GM19468 (cell line): ENCODE measurements at regions not wholly inside any gene's neighbourhood (a gene's known extent, or its start where the extent isn't known, plus 50 kb on each side); places are given as distances from the start of the nearest gene placed in this dataset.

ENCODE experiments used
- ATAC-seq: cut with Tn5 transposase; IDR thresholded peaks from one replicate; pipeline ENCODE4 v1.9.1; 2021; ENCODE audit warnings: mild to moderate bottlenecking, moderate library complexity, moderate number of reproducible peaks; ENCODE audit not compliant: unreplicated experiment; ENCODE audit errors: extremely low read depth

DNA sequence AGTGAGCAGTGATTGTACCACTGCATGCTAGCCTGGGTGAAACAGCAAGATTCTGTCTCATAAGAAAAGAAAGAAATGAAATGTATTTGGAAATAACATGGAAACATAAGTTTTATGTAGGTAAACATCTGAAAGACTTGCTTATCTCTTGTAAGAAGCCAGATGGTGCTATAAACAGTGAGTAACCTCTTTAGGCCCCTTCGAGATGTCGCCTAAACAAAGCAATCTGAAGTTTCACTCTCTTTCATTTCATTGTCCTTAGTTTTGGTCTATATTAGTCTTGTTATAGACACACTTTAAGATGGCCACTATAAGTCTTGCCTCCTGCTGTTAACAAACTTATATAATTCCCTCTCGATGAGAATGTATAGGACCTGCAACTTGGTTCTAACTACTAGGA lies 472.6 kb upstream of the ATP2B1 start:
- ATAC-seq, result no peak

DNA sequence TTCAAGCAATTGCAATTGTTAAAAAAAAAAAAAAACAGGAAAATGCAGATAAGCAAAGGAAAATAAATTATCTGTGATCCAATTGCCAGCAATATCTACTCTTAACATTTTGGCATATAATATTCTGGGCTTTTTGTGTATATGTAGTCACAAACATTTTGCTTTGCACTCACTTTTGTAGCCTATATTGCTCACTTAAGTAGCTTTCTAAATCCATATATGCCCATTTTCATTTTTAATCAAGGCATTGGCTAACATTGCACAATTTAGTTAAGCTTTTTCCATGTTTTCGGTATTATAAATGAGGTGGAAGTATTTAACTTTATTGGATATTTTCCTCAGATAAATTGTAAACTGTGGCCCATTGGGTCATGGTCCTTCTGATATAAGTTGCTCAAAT lies 466.3 kb upstream of the ATP2B1 start:
- ATAC-seq, result no peak

DNA sequence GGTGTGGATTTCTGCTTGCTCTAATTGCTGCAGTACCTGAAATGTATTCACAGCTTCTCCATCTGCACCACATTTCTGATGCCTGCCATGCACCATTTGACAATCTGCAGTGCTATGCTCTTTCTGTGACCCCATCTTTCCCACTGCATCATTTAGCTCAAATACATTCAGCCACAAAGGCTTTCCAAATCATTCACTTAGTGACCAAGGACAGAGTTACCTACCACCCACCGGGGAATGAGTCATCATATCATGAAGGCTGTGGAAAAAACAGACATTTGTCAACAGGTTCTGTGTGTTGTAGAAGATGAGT lies 465.5 kb upstream of the ATP2B1 start:
- no peak for ATAC-seq

DNA sequence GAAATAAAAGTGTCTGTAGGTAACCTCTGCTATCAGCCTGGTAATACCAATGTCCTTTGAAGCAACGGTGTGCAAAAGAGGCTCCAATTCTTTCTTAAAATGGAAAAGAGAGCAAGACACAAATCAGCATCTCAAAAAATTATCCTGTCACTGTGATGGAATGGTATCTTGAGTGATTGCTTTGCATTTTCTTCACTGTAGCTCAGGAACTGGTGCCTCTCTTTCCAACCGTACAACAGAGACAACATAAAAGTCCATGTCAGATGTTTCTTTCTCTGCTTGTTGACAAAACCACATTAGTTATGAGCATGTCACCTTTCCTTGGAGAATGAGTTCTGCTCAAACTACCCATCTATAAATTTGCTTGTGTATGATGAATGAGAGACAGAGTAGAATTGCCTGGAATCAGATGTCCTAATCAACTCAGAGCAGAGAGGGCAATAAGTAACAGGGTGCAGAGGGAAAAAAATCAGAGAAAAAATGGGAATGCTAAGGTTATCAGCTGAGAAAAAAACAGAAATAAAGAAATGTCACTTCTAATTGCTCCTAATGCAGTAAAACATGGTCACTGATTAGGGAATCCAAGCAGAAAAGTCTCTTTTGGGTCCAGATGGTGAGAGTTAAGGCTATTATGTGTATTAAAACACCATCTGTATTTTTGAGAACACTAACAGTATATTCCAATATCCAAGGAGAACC lies 465.0 kb upstream of the ATP2B1 start:
- no peak for ATAC-seq

DNA sequence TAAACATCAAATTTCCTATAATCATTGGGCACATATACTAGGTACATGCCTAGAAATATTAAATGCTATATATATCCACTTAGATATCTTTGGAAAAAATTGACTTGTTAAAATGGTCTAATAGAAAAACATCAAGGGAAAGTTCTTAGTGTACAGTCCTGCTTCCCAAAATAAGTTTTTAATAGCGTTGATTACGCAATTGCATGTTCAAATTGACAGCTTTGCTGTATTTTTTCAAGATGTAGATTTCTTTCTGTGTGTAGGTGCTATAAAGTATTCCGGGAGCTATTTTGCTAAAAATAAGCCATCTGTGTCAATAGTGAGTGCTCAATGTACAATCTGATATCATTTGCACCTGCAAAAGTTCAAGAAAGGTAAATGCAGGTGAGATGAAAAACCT lies 463.9 kb upstream of the ATP2B1 start:
- ATAC-seq, result no peak

DNA sequence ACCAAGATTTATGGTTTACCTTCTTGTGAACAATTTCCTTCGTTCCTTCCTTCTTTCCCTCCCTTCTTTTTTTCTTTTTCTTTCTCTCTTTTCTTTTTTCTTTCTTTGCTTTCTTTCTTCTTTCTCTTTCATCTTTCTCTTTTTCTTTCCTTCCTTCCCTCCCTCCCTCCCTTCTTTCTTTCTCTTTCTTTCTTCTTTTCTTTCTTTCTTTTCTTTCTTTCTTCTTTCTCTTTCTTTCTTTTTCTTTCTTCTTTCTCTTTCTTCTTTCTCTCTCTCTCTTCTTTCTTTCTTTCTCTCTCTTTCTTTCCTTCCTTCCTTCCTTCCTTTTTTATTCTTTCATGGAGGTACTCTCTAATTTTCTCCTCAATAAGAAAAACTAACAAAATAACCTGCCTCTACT lies 462.1 kb upstream of the ATP2B1 start:
- ATAC-seq, result no peak

DNA sequence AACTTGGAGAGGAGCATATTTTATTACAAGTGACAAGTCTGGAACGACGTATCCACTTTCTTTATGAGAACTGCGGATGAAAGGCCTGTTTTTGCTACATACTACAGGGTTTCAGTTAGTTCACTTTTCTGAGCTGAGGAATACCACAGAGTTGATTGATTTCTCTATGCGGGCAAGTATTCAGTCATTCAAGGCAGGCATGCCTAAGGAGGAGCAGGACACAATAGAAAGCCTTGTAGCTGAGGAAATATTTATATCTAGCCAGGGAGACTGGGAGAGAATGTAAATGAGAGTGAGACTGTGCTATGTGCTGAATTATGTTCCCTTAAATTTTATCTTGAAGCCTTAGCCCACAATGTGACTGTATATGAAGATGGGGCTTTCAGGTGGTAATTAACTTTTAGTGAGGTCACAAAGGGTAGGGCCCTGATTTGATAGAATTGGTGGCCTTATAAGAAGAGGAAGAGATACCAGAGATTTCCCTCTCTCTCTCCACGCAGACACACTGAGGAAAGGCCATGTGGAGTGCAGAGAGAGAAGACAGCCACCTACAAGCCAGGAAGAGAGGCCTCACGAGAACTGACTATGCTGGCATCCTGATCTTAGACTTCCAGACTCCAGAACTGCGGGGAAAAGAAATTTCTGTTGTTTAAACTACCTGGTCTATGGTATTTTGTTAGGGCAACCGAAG lies 459.0 kb upstream of the ATP2B1 start:
- no peak for ATAC-seq

DNA sequence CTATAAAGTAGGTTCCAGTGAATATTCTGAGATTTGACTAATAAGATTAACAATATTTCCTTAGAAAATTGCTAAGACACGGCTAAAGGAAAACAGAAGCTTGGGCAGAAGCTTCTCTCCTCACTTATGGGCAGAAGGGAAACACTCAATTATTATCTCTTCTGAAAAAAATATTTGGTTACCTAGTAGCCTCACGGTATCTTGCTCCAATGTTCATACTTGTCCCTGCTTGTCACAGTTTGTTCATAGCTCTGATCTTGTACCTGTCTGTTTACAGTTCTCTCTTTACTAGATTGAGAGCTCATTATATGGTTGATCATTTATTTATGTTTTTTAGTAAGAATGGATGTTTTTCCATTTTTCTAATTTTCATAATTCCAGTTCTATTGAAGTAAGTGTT lies 458.0 kb upstream of the ATP2B1 start:
- no peak for ATAC-seq

DNA sequence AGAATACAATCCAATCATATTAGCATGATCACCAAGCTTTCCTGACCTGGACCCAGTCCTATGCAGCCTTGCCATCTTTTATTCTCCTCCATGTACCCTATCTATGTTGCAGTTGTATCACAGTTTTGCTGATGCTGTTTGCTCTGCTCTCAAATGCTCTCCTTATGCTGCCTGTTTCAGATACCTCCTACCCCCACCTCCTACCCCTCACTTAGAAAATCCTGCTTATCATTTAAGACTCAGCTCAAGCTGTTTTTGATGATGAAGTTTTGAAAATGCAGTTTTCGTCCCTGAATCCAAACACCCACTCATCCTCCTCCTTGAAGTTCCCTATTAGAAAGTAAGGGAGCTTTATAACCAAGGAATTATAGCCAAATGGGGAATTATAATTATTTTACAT lies 457.4 kb upstream of the ATP2B1 start:
- ATAC-seq, result no peak

DNA sequence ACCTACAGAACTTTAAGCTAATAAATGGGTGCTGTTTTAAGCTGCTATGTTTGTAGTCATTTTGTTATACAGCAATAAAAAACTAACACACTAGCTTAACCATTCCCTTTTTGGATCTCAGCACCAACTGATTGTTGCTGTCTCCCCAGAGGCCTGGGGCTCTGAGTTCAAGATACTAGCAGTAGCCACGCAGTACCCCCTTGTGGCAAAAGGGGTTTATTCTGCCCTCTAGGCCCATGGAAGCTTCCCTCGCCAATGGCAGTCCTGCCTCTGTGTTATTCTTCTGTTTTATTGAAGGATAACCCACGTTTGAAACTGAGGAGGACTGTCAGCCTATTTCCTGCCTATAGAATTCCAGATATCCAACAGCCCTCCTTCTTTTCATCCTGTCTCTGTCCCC lies 455.3 kb upstream of the ATP2B1 start:
- ATAC-seq, result no peak

DNA sequence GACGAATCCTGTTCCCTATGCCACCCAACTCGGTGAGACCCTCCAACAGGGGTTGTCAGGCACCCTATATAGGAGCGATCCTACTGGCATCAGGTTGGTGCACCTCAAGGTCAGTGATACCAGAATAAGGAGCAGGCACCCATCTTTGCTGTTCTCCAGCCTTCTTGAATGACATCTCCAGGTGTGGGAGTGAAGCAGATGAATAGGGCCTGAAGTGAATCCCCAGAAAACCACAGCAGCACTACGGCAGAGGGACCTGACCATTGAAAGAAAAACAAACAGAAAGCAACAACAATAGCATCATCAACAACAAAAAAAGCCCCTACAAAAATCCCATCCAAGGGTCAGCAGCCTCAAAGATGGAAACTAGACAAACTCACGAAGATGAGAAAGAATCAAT lies 445.2 kb upstream of the ATP2B1 start:
- ATAC-seq, result no peak

DNA sequence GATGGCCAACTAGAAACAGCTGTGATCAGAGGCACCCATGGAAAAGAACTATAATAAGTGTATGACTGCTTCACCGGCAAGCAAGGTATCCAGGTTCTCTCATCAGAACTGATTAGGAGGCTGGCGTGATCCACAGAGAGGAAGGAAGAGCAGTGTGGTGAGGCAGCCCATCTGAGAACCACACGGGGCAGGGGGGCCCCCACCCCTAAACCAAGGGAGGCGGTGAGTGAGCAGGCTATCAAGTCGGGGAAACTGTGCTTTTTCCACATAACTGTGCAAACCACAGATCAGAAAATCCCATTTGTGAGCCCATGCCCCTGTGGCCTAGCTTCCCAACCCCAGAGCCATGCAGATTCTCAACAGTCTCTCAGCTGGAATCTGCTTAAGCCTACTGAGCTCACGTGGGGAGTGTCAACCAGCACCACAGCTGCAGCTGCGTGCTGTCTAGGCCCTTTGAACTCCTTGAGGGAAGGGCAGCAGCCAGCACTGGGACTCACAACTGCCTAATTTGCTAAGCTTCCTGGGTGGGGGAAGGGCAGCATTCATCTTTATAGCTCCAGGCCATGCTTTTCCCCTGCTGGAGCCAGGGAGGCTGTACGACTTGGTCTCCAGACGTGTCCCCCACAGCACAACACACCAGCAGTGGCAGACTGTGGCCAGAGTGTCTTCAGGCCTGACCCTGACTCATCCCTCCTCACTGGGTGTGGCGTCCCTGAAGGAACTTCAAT lies 444.4 kb upstream of the ATP2B1 start:
- ATAC-seq, result no peak

DNA sequence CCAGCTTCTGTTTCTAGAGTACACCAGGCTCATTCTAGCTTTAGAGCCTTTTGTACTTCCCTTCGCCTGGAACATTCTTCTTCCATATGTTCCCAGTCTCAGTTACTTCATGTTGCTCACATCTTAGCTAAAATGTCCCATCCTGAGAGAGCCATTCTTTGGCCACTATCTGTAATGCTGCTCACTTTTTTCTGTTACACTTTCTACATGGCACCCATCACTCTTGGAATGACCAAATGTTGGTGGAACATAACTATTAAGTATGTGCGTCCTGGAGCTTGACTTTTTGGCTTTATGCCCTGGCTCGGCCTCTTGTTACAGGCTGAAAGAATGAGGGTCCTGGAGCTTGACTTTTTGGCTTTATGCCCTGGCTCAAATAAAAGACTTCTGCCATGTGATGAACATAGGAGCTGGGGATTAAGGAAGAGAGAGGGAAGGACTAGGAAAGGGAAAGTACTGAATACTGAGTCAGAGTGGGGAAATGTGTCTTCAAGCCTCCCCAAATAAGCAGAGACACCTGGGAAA lies 442.9 kb upstream of the ATP2B1 start:
- no peak for ATAC-seq

DNA sequence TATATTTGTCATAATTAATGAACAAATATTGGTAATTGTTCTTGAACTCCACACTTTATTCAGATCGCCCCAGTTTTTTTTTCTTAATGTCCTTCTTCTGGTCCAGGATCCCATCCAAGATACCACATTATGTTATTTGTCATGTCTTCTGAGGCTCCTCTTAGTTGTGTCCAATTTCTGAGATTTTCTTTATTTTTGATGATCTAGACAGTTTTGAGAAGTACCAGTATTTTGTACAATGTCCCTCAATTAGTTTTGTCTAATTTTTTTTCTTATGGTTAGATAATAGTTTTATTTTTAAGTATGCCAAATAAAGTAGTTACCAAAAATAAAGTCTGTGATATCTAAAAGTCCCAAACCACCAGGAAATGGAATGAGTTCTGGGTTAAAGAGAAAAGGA lies 440.8 kb upstream of the ATP2B1 start:
- ATAC-seq, result no peak

DNA sequence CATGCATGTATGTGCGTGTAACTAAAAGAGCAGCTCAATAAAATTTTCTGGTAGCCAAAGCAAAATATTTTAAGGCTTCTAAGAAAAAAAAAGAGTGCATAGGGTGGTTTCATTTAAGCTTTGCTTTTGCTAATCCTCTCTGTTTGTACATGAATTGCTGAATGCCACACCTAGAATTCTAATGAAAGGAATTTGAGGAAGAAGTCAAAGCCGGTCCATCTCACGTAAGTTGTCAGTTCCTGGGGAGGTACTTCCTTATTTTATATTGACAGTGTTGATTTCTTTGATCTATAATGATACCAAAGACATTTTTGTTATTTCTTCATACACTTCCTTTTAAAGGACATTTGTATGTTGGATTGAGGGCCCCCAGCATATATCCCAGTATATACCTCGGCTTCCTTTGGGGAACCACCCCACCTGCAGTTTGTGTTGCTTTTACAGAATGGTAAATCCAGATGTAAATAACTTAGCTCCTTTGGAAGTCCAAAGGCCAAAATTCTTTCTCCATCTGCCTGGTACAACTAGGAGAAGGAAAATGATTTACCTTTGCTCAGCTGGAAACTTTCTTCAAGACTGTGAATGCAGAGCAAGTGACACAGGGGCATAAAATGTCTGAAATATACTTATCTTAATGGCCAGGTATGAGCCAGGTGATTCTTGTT lies 420.9 kb upstream of the ATP2B1 start:
- ATAC-seq, result no peak

DNA sequence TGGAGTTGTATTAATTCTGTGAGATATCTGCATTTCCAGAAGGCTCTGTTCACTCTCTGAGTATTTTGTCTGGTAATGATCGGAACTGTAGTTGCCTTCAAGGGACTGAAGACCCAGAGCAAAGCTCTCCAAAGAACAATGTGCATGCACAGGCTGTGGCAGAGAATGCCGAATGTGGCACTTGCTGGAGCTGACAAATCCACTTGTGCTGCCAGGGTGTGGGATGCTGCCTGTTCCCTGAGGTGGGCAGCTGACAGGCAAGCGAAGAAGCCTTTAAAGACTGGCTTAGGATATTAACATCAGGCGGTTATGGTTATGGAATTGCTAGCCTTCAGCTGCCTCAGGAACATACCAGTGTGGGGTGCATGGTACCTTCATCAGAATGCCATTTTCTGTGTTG lies 419.9 kb upstream of the ATP2B1 start:
- ATAC-seq, result no peak

DNA sequence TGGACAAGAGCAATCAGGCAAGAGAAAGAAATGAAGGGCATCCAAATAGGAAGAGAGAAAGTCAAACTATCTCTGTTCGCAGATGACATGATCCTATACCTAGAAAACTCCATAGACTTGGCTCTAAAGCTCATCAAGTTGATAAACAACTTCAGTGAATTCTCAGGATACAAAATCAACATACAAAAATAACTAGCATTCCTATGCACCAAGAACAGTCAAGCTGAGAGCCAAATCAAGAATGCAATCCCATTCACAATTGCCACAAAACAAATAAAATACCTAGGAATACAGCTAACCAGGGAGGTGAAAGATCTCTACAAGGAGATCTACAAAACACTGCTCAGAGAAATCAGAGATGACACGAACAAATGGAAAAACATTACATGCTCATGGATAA lies 417.5 kb upstream of the ATP2B1 start:
- no peak for ATAC-seq

DNA sequence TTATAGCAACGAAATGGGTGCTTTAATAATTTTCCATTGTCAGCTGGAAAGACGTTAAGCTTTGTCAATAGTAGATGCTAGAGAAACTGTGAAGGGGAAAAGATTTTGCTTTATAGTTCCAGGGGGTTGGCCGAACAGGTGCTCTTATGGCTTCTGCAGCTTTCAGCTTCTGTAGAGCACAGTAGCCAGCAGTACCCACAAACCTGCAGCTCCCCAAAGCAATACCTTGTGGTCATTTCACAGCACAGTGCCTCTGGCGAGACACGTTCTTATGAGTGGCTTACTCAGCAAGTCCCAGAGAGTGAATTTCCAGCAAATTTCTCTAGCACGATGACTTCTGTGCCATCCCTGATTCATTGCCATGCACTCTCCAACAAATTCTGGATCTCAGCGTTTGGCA lies 416.3 kb upstream of the ATP2B1 start:
- ATAC-seq, result no peak

DNA sequence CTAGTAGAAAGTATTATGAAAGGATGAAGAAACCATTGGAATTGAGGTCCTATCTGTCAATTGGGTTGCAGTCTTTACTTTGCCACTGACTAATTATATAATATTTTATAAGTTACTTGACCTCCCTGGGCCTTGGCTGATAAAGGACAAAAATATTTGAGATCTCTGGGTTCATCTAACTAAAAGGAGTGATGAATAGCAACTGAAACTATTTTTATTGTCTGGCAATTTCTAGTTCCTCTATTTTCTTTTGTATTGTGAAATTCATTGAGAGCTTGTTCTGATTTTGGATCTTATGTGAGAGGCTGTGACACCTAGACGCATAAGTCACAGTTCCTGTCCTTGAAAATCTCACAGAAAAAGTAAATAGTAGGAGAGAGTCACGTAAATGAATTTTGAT lies 415.7 kb upstream of the ATP2B1 start:
- ATAC-seq, result no peak

DNA sequence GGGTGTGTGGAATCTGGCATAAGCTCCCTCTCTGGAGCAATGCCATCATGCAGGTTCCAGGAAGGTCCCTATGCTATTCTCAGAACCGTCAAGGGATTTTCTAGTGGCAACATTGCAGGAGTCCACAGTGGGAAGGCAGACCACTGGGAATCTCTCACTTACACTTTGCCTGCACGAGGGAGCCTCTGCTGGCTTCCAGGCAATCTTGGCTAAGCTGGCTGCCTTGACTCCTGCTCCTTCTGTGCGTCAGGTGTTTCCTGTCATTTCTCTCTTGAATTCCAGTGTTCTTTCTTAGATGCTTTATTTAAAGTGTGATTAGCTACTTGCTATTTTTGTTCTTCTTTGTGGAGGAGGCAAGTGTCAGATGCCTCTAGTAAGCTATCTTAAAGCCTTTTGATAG lies 414.0 kb upstream of the ATP2B1 start:
- ATAC-seq, result no peak

DNA sequence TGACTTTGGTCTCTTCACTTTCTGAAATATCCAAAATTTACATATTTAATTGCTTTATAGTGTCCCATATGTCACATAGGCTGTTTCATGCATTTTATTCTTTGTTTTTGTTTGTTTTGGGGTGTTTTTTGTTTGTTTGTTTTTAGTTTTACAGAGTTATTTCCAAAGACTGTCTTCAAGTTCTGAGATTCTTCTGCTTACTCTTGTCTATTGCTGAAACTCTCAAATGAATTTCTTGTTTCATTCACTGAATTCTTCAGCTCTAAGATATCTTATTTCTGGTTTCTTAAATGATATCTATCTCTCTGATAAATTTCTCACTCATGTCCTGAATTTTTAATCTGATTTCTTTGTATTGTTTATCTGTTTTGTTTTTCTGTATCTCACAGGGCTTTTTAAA lies 412.0 kb upstream of the ATP2B1 start:
- no peak for ATAC-seq
